ENCODE measurements at regions not wholly inside any gene's neighbourhood (a gene's known extent, or its start where the extent isn't known, plus 50 kb on each side); places are given as distances from the start of the nearest gene placed in this dataset.

DNA sequence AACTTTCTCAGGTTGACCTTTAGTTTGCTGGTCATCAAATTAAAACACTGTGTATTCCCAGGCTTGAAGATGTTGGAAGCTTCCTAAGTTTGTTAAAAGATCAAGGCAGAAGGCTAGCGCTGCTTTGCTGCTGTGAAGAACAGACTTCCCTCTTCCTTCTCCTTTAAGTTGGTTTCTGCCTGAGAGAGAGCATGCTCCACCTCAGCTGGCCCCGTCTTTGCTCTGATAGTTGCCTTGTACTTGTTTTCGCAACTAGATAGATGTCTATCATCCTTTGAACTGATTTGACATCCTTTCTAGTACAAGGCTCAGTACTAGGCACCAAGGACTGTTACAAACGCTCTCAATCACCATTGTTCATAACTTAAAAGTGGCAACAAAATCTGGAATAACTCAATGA is 177.8 kb upstream of the MKLN1 start:
- no TSS peak for BruUV-seq (replicated peaks)
- intact Hi-C loops (cut with micrococcal nuclease), result no loop called here
- POLR2A ChIA-PET, result no interaction called here

DNA sequence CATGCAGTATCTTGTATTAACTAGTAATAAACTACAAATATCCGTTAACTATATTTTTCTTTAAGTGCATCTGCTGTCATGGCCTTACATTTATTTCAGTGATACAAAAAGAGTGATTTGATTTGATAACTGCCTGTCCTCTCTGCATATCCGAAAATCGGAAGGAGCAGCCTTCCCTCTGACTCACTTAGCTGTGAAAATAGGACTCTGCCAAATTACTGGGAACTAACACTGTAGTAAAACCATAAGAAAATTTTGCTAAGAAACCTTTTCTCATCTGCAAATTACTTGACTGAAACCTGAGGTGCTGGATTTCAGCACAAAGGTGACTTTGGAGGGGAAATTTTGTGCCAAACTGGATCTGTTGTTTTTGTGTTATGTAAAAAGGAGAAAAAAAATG is 176.6 kb upstream of the MKLN1 start:
- Histone ChIP-seq H3K27me3 (ENCODE audit: insufficient read depth, low read length) (no peaks in the 10 kb centered on the region), H3K4me3 (replicated peaks in 1 of 2; ENCODE audit: low read depth in 1 of 2, low read length in 2 of 2) (no peak overlapping the region), H3K9me3 (ENCODE audit: control insufficient read depth in 1 of 2, insufficient read depth in 1 of 2, low read depth in 1 of 2, low read length in 2 of 2) (no peaks in the 10 kb centered on the region), H3K79me2 (ENCODE audit: insufficient read depth, low read length) (no peaks in the 10 kb centered on the region), H3K4me1 (ENCODE audit: control insufficient read depth in 1 of 2, insufficient read depth in 2 of 2, low read length in 2 of 2) (peaks cover 0 to 6% of the 10 kb centered on the region in 2 experiments; a peak in 1 of 4 replicates), H3K36me3 (ENCODE audit: control insufficient read depth in 1 of 2, insufficient read depth in 2 of 2, low read length in 2 of 2) (no peaks in the 10 kb centered on the region), H3K9me2 (ENCODE audit: insufficient read depth) (no peaks in the 10 kb centered on the region), H3K27ac (ENCODE audit: low read depth, low read length) (no peak overlapping the region), H2AFZ (ENCODE audit: low read depth, low read length, poor library complexity, severe bottlenecking) (peak overlapping the region; percentile 26), H3K9ac (ENCODE audit: low read length) (no peak overlapping the region), H4K20me1 (ENCODE audit: insufficient read depth) (no peaks in the 10 kb centered on the region), H3K4me2 (ENCODE audit: low read length) (no peak overlapping the region)
- no peak for DNase-seq (ENCODE audit: low read depth, low spot score)
- ChIA-PET RAD21 (ENCODE audit: low non-redundant PET in 1 of 2, low total read pairs in 2 of 2, uncharacterized antibody in 2 of 2, unreplicated experiment in 2 of 2) (no interaction called here), CTCF (no interaction called here), POLR2A (no interaction called here)
- TF ChIP-seq CEBPB (IDR thresholded peaks at IDR 0.05; ENCODE audit: low read depth) (no peak), EGR1 (IDR thresholded peaks at IDR 0.05; ENCODE audit: low read depth) (no peak), ZFX (IDR thresholded peaks at IDR 0.05) (no peak), JUND (IDR thresholded peaks at IDR 0.05) (no peak), ELF1 (IDR thresholded peaks at IDR 0.05; ENCODE audit: borderline replicate concordance, low read depth) (no peak), ZNF274 (IDR thresholded peaks at IDR 0.05; ENCODE audit: low read depth, low read length) (no peak), SRF (IDR thresholded peaks at IDR 0.05; ENCODE audit: low read depth) (no peak), YY1 (IDR thresholded peaks at IDR 0.05; ENCODE audit: extremely low read depth, insufficient replicate concordance, low read depth, low read length) (no peak)
- no peak for ATAC-seq
- intact Hi-C loops (cut with micrococcal nuclease), result no loop called here
- BruUV-seq (replicated peaks), result no TSS peak

More for the DNA sequence above, 177.8 kb upstream of the MKLN1 start:
- peaks cover 9 to 18% of the 10 kb centered on the region in 2 experiments for H3K4me1 ChIP-seq (ENCODE audit: control insufficient read depth in 1 of 2, insufficient read depth in 2 of 2, low read length in 2 of 2)
- DNase-seq (ENCODE audit: low read depth, low spot score) (no peak), ATAC-seq (no peak)
- H3K9me3 ChIP-seq (ENCODE audit: control insufficient read depth in 1 of 2, insufficient read depth in 1 of 2, low read depth in 1 of 2, low read length in 2 of 2), result no peaks in the 10 kb centered on the region
- H3K4me3 ChIP-seq (replicated peaks in 1 of 2; ENCODE audit: low read depth in 1 of 2, low read length in 2 of 2), result no peak overlapping the region
- H3K36me3 ChIP-seq (ENCODE audit: control insufficient read depth in 1 of 2, insufficient read depth in 2 of 2, low read length in 2 of 2), result no peaks in the 10 kb centered on the region
- H3K9me2 ChIP-seq (ENCODE audit: insufficient read depth), result no peaks in the 10 kb centered on the region
- H3K27me3 ChIP-seq (ENCODE audit: insufficient read depth, low read length), result no peaks in the 10 kb centered on the region
- no peak for TF ChIP-seq TCF7L2 (IDR thresholded peaks at IDR 0.05; ENCODE audit: borderline replicate concordance, extremely low read depth, insufficient read depth, insufficient read length)
- no peak for TF ChIP-seq SRF (IDR thresholded peaks at IDR 0.05; ENCODE audit: low read depth)
- TF ChIP-seq SP1 (IDR thresholded peaks at IDR 0.05; ENCODE audit: low read depth), result no peak
- TF ChIP-seq RAD21 (IDR thresholded peaks at IDR 0.05; ENCODE audit: low read depth), result no peak
- no peak for TF ChIP-seq EGR1 (IDR thresholded peaks at IDR 0.05; ENCODE audit: low read depth)
- no peak for TF ChIP-seq YY1 (IDR thresholded peaks at IDR 0.05; ENCODE audit: extremely low read depth, insufficient replicate concordance, low read depth, low read length)
- TF ChIP-seq, protein P1, sequence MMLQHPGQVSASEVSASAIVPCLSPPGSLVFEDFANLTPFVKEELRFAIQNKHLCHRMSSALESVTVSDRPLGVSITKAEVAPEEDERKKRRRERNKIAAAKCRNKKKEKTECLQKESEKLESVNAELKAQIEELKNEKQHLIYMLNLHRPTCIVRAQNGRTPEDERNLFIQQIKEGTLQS (IDR thresholded peaks at IDR 0.05), result no peak
- ChIA-PET CTCF (no interaction called here), RAD21 (ENCODE audit: low non-redundant PET in 1 of 2, low total read pairs in 2 of 2, uncharacterized antibody in 2 of 2, unreplicated experiment in 2 of 2) (no interaction called here)
- no peaks in the 10 kb centered on the region for H3K79me2 ChIP-seq (ENCODE audit: insufficient read depth, low read length)
- no peaks in the 10 kb centered on the region for H4K20me1 ChIP-seq (ENCODE audit: insufficient read depth)
- no peak overlapping the region for H3K9ac ChIP-seq (ENCODE audit: low read length)
- no peak overlapping the region for H2AFZ ChIP-seq (ENCODE audit: low read depth, low read length, poor library complexity, severe bottlenecking)
- no peak overlapping the region for H3K4me2 ChIP-seq (ENCODE audit: low read length)
- H3K27ac ChIP-seq (ENCODE audit: low read depth, low read length), result no peak overlapping the region
